ENCODE measurements at regions not wholly inside any gene's neighbourhood (a gene's known extent, or its start where the extent isn't known, plus 50 kb on each side); places are given as distances from the start of the nearest gene placed in this dataset.
"Not testable (repeated sequence)": the region's sequence is repeated elsewhere in the genome, so short reads cannot be mapped to it uniquely, and the experiment has no call there.

DNA sequence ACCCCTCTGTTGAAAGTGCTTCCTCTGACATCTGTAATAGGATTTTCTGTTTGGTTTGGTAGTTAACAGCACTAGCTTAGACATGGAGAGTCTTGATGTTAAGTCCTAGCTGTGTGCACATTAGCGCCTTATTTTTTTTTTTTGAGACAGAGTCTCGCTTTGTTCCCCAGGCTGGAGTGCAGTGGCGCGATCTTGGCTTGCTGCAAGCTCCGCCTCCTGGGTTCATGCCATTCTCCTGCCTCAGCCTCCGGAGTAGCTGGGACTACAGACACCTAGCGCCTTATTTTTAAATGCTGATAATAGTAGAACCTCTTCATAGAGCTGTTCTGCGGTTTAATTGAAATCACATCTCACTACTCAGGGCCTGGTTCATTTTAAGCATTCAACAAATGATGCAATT lies 131.5 kb downstream of the PLCE1 start:
- TF ChIP-seq POLR2AphosphoS5, EP300, POLR2A (IDR thresholded peaks at IDR 0.05): not testable (repeated sequence)
- TF ChIP-seq, protein P1, sequence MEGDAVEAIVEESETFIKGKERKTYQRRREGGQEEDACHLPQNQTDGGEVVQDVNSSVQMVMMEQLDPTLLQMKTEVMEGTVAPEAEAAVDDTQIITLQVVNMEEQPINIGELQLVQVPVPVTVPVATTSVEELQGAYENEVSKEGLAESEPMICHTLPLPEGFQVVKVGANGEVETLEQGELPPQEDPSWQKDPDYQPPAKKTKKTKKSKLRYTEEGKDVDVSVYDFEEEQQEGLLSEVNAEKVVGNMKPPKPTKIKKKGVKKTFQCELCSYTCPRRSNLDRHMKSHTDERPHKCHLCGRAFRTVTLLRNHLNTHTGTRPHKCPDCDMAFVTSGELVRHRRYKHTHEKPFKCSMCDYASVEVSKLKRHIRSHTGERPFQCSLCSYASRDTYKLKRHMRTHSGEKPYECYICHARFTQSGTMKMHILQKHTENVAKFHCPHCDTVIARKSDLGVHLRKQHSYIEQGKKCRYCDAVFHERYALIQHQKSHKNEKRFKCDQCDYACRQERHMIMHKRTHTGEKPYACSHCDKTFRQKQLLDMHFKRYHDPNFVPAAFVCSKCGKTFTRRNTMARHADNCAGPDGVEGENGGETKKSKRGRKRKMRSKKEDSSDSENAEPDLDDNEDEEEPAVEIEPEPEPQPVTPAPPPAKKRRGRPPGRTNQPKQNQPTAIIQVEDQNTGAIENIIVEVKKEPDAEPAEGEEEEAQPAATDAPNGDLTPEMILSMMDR (IDR thresholded peaks at IDR 0.05): not testable (repeated sequence)

Measured in gastroesophageal sphincter (tissue), 3 donors.